ENCODE measurements at regions not wholly inside any gene's neighbourhood (a gene's known extent, or its start where the extent isn't known, plus 50 kb on each side); places are given as distances from the start of the nearest gene placed in this dataset.

DNA sequence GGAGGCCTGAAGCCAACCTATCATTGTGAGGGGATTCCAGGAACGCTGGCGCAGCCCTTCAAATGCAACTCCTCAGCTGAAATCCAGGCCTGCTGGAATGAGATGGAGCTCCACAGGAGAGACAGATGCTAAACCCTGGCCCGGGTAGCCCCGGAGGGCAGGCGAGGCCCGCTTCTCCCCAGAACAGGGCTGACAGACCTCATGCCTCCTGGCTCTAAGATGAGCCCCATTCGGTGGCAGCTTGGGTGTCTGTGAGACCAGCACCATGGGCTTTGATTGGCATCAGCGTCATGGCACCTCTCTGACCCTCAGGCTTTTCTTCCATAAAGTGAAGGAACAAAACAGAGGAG is 382.2 kb downstream of the BCL11B start:
- no peak for DNase-seq

DNA sequence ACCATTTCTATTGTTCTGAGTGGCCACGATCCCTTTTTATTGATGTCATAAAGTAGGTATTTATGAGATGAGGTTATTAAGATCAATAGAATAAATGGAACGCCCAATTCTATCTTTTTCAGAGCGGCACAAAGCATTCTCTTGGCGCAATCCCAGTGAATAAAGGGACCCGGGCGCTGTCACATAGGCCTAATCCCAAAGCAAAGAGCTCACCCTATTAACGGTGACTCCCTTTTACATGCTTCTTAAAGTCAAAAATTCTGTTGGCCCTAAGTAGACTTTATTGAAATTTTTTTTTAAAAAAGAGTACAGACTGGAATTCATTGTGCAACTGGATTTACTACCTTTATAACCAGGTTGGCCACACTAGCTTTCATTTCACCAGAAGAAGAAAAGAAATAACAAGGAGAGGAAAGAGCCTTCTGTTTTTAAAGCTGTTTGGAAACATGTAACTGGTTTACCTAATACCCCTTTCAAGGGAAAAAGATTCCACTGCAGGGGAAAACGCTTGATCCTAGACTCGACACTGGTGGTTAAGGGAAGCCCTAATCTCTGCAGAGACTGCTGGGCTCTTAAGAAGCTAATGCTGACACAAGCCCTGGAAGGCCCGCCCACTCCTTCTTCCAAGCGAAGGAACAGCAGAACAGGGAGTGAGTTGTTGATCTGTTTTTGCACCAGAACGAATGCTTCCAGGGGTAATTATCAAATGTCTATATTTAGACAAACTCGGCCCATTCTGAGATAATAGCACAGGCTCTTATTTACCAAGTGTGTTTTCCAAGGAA is 381.2 kb downstream of the BCL11B start:
- DNase-seq = no peak

DNA sequence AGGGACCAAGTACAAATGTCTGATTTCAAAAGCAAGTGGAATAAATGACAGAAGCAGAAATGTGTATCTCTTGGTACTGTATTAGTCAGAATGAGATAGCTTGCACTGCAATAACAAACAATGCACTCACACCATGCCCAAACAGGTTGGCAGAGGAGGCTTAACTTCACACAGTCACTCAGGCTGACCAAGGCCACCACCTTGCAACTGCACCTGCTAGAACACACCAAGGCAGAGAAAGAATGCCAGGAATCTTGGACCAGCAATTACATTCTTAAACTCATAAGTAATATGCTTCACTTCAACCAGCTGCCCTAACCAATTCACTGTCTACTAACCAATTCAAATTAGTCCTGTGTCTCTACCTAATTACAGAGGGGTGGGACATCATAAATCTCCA is 378.3 kb downstream of the BCL11B start:
- no peak for DNase-seq

DNA sequence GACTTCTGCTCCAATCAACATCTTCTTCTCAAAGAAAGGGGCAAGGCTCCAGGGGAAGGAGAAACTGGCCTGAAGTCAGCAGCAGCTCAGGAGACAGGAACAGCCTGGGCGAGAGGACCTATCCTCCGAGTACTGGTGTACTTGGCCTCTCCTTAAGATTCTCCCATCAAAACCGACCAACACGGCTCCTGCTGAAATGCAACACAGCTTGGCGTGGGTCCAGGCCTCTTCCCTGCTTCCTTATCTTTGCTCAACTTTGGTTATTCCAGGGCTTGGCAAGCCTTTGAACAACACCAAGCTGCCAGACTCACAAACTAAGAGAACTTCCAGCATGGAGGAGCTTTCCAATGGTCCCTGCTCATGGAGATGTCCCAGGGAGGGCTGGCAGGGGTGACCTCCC is 377.4 kb downstream of the BCL11B start:
- DNase-seq = no peak

DNA sequence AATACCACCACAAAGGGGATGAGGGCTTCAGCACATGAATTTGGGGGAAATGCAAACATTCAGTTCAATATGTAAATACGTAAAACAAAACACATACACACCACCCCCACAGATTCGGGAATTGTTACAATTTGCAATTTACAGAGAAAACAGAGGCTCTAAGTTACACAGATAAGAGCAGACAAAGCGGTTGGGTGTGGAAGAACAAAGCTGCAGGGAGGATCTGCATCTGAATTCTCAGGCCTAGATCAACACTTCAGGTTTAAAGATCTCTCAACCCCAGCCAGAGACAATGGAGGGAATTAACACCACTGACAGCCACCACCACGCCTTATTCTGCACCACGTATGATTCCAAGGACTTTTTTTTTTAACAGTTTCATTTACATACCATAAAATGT is 375.5 kb downstream of the BCL11B start:
- DNase-seq = no peak

DNA sequence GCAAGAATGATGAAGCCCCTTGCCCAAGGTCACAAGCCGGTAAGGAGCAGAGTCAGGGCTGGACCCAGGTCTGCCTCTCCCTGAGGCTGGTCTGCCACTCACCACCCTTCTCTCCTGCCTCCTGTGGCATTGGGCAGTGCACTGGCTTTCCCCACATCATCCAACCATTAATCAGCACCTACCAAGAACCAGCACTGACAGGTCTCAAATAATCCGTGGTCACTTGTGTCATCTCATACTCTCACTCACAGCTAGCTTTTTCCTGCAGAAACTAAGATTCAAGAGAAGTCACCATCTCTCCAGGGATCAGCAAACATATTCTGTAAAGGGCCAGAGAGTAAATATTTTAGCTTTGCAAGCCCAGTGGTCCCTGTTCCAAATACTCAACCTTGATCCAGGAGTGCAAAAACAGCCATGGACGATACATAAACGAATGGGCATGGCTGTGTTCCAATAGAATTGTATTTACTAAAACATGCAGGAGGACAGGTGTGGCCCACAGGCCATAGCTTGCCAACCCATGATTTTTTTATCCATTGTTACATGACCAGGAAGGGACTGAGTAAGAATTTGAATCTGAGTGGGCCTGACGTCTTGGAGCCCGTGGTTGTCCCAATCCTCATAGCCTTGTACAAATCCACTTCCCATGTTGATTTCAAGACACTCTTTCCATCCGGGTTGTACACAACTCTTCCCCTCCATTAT is 374.2 kb downstream of the BCL11B start:
- no peak for DNase-seq

DNA sequence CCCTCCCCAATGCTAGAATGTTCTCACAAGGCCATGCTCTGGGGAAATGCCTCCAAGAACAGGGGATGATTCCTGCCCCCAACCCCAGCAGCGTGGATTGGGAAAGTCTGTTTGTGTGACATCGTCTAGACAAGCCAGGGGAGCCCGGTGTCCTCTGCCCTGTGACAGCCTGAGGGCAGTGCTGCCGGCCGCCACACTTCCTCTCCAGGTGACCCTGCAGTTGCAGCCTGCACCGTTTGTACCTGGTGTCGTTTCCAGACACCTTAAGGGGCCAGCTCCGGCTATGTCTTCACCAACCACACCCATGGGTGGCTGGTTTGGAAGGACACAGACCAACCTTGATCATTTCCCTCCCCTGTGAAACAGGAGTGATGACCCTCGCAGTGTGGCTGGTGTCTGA is 372.6 kb downstream of the BCL11B start:
- DNase-seq = no peak

DNA sequence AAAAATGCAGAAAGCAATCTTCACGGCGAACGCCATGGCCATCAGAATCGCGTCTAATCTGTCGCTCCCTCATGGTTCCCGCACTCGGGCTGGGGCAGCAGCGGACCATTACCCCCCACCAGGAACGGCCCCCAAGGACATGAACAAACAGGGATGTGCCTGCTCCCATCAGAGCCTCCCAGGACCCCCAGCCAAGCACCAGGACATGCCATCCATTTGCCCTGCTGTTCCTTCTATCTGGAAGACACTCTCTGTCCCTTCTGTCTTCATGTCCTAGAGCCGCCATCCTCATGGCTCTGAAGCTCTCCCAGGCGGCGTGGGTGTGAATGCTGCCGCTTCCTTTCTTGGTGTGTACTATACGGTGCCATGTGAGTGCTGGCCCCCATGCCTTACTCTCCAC is 371.8 kb downstream of the BCL11B start:
- no peak for DNase-seq

DNA sequence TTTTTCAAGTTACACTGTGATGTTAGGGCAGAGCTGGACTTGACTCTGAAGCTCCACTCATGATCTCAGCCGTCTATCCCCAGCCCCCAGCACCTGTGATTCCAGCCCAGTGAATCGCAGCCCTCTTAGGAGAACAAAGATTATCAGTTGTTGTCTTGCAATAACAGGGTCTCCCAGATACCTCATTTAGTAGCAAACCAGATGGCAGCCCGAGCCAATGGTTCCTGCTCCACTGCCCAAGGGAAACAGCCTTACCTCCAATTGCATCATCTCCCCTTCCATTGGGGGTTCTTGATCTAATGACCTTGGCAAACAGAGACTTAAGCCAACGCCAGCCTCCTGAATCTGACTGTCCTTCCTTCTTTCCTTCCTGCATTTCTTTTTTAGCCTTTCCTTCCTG is 371.2 kb downstream of the BCL11B start:
- no peak for DNase-seq

DNA sequence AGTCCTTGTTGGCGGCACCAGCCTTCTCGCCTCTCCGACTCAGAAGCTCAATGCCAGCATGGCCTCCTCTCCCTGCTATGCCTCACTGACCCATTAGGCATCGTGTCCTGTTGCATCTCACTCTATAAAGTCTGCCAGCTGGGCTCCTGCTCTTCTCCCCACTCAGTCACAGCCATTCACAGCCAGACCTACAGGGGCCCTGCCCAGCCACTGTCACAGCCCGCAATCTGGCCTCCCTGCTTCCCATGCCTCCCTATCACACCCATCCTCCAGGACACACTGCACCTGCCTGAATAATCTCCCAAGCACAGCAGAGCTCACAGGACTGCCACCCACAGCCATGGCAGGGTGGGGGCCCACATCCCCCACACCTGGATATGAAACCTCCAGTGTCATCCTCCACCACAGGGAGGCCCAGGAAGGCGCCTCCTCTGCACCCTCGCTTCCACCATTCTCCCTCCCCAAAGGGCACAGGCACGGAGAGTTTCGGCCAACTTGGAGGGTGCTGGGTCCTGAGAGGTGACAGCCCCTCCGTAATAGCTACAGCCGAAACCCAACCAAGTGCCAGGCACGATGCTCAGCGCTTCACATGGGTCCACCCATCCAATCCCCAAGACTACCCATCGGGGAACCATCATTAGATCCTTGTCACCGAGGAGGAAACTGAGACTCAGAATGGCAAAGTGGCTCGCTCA is 370.3 kb downstream of the BCL11B start:
- DNase-seq = no peak

DNA sequence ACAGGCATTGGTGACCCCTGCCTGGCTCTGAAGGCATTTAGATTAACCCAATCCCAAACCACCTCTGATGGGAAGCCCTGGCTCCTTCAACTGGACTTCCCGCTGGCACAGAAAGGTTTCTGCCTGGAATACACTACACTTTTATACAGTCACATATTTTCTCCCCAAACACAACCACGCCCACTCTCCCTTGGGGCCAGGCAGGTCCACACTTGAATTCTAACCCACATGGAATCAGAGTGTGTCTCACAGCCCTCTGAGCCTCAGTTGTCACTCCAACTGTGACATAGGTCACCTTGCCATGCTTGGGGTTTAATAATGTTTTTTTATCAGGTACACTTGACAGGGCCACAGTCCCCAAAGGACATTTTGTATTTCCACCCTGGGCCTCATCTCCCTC is 368.6 kb downstream of the BCL11B start:
- DNase-seq = no peak

DNA sequence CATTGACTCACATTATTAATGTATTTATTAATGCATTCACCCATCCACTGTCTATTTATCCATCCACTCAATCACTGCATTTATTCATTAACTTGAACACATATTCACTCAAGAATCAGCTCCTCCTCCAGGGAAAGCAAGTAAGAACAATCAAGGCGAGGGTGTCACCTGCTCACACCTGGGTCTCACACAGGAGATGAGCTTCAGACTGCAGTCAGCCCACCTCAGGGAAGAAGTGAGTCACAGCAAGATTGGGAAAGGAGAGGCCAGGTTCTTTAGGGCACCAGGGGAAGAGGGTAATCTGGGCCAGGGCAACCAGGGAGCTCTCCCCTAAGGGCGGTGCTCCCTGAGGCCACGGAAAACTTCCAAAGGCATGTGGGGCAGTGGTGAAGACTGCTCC is 367.3 kb downstream of the BCL11B start:
- DNase-seq = no peak

DNA sequence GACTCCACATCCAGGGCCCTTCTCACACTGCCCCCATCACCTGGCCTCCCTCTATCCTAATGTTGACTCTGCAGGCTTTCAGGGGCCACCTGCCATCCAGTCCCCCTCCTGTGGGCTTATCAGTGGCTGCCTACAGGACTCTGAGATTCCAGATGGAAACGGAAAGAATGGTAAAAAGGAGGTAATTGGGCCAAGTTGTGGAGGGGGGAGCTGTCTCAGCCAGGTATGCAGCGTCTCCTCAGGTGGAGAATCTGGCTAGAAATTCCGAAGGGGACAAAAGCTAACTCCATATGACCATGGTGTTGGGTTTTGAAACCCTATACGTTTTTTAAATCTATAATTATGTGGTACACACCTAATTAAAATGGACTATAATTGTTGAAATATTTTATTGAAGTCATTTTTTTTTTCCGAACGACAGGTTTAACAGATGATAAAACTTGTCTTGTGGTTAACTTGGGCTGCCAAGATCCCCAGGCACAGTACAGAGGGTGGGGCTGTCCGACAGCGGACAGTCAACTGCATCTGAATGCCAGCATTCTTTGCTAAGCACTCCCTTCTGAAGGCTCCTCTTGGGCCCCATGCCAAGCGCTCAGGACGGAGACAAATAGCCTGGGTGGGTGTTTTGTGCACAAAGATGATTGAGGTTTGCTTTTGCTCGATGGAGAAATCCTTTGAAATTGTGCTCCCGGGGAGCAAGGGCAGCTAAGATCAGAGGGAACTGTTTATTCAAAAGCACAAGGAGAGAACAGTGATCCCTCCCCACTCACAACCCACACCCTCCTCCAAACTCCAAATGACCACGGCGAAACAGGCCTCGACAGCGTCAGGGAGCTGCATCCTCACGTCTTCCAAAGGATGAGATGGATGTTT is 365.6 kb downstream of the BCL11B start:
- no peak for DNase-seq

DNA sequence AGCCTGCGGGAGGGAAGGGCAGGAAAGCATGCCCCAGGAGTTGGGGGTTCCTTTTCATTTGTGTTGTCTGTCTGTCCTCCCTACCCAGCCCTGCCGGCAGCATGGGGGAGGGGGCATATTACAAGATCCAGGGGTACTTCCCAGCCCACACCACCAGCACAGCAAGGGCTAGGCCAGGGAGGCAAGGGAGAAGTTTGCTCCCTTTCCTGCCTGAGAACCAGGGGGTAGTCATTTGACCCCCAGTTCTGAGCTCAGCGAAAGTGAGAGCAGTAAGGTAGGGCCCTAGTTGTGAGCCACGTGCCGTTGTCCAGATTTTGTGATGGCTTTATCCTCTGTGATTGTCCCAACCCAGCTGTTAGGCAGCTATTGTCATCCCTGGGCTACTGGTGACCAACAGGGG is 364.7 kb downstream of the BCL11B start:
- no peak for DNase-seq

DNA sequence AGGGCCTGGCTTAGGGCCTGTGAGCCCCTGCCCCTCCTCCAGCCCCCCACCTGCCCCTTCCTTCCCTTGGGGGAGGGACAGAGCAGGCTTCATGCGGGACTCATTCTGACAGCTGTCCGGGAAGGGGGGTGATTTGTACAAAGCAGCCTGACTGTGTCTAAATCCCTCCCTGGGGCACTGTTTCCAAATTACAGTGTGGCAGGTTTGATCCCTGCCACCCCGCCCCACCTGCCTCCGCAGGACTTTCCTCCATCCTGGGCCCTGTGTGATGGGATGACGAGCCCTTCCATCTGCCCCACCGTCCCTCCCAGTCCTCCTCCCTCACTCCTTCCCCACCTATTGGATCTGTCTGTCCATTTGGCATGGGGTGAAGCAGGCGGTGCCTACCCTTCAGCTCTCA is 363.9 kb downstream of the BCL11B start:
- DNase-seq = no peak

DNA sequence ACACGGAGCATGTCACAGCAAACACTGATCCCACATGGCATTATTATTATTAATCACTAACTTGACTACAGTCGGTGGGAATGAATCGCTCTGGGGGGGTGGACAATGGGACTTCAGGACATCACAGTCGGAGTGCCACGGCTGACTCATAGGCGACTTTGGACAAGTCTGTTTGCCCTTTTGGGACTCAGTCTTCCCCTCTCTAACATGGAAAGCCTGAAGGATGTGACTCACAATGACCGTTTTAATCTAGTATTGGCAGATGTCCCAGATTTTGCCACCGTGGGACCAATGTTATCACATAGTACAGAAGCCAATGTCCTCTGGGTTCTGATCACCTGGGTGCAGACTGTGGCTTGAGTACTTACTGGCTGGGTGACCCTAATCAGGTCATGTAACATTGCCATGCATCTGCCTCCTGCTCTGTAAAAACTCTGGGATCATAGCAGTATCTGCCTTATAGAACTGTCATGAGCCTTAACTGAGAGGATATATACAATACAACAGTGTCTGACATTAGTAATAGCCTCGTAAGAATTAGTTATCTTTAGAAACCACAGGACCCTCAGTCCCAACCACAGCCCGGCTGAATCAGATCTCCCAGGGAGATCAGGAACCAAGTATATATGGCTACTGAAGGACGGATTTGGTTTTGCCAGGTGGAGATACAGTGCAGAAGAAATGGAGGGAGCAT is 362.6 kb downstream of the BCL11B start:
- DNase-seq = no peak

DNA sequence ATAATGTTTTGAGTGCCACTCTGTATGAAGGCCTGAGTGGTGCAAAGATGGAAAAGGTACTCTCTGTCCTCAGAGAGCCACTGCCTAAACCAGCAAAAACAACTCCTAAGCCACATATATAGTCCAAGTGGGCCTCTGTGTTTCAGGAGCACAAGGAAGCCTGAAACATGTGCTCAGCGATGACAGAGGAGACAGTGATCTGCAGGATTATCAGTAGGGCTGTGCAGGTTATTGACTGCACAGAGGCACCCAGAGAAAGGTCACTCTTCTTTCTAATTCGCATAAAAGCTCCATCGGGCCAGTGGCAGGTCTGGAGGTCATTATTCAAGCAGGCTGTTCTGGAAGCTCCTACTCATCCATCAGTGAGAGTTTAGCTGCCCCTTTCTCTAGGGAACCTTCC is 361.9 kb downstream of the BCL11B start:
- no peak for DNase-seq

DNA sequence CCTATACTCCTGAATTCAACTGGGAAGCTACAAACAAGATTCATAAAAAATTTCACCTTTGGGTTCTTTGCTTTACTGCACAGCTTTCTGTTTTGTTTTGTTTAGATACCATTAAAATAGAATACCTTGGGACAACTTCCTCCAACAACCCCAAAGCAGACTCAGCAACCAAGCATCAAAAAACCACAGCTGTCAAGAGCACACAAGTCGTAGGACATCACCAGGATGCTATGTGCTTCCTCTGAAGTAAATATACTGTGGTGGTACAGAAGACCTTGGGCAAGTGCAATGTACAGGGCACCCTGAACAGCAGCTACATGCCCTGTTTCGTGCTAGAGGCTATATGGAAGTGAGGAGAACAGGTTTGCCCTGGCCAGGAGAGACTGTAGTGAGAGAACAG is 359.3 kb downstream of the BCL11B start:
- DNase-seq = no peak

DNA sequence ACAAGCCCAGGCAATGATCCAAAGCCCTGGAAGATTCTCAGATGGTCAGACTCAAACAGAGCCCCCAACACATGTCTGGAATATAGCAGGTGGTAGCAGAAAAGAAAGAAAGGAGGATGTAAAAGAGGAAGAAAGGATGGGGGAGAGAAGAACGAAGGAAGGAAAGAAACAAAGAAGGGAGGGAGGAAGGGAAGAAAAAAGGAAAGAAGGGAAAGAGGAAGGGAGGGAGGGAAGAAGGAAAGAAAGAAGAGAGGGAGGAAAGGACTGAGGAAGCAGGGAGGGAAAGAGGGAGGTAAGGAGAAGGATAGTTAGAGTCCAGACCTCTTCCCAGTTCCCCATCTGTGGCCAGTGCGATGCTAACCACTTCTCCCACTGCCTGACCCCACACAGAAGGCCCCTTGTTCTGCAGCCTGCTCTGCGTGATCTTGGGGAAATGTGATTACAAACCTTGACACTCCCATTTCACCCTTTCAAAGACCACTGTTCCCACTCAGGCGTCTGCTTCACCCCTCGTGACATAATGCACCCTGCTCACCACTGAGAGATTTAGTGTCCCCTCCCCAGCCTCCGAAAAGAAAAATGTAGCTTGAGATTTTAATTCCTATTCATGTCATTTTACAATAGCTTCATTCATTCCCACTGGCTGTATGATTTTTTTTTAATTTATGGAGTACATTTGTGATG is 357.9 kb downstream of the BCL11B start:
- DNase-seq = no peak

DNA sequence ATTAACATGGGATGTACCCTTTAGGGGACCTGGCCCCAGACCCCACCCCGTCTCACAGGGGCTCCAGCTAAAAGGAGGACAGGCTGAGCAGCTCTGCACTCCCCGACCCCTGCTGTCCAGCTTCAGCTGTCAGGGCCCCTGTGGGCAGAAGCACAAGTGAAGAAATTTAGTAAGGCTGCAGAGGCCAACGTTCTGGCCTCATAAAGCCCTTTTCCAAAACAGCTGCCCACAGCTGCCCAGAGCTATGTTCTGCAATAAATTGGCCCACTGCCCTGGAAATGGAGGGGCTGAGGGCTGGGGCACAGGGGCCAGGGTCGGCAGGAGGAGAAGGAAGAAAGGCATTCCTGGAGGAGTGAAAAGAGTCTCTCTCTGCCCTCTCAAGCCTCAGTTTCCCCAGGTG is 357.1 kb downstream of the BCL11B start:
- DNase-seq = no peak

DNA sequence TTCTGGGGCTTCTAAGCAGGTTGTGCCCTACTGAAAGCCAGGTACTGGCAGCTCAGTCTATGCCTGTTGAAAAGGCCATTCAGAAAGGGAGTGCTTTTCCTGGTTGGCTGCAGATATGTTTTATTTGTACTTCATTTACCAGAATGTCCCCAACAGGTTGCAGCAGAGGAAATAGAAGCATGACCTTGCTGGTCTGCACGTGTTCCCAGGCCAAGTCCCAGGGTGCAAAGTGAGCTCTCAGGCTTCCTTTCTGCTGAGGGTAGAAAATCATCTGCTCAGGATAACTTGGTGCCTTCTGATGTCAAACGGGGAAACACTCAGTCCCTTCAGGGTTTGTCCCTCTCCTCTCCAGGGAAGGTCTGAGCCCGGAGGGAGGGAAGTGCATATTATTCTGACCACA is 356.4 kb downstream of the BCL11B start:
- no peak for DNase-seq

DNA sequence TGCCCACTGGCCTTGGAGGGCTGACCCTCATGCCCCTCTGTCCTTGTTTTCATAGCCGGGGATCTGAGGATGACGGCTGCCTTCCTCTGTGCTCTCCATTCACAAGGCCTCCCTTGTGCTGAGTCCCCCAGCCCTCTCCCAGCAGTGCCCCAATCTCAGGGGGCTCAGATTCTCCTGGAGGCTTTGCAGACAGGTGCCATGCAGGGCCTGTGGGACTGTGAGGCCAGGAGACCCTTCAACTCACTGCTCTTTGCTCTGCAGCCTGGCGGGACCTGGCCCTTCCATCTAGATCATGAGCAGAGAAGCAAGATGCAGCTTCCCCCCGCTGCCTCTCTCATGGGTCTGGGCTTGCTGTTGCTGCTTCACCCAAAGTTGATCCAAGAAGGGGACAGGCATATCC is 356.0 kb downstream of the BCL11B start:
- DNase-seq = no peak
